ENCODE measurements at regions not wholly inside any gene's neighbourhood (a gene's known extent, or its start where the extent isn't known, plus 50 kb on each side); places are given as distances from the start of the nearest gene placed in this dataset.

- intact Hi-C loops (cut with micrococcal nuclease), result no loop called here
- H4K20me1 ChIP-seq (ENCODE audit: insufficient read depth), result no peaks in the 10 kb centered on the region
- peaks cover 18 to 31% of the 10 kb centered on the region in 2 experiments; a peak in 2 of 4 replicates for H3K9me3 ChIP-seq (ENCODE audit: control insufficient read depth in 1 of 2, insufficient read depth in 1 of 2, low read depth in 1 of 2, low read length in 2 of 2)
- no peak overlapping the region for H3K4me2 ChIP-seq (ENCODE audit: low read length)
- no TSS peak for BruUV-seq (replicated peaks)
- RAD21 ChIA-PET (ENCODE audit: low non-redundant PET in 1 of 2, low total read pairs in 2 of 2, uncharacterized antibody in 2 of 2, unreplicated experiment in 2 of 2), result no interaction called here
- no peak overlapping the region for H3K4me3 ChIP-seq (replicated peaks in 1 of 2; ENCODE audit: low read depth in 1 of 2, low read length in 2 of 2)
- H3K36me3 ChIP-seq (ENCODE audit: control insufficient read depth in 1 of 2, insufficient read depth in 2 of 2, low read length in 2 of 2), result no peaks in the 10 kb centered on the region
- POLR2A ChIA-PET, result no interaction called here
- DNase-seq (ENCODE audit: low read depth, low spot score) (no peak), ATAC-seq (no peak)
- no peak for TF ChIP-seq TCF7L2 (IDR thresholded peaks at IDR 0.05; ENCODE audit: borderline replicate concordance, extremely low read depth, insufficient read depth, insufficient read length)
- TF ChIP-seq SIN3A (IDR thresholded peaks at IDR 0.05; ENCODE audit: low read depth), result no peak
- no peak for TF ChIP-seq MAX (IDR thresholded peaks at IDR 0.05)
- no peak for TF ChIP-seq ZBTB33 (IDR thresholded peaks at IDR 0.05; ENCODE audit: extremely low read depth, insufficient replicate concordance, low read length)
- no peak for TF ChIP-seq POLR2A (IDR thresholded peaks at IDR 0.05; ENCODE audit: borderline replicate concordance, extremely low read depth, insufficient read depth, insufficient read length)
- TF ChIP-seq REST (IDR thresholded peaks at IDR 0.05; ENCODE audit: low read depth), result no peak
- TF ChIP-seq EZH2phosphoT487 (IDR thresholded peaks at IDR 0.05; ENCODE audit: borderline replicate concordance), result no peak
- no peak for TF ChIP-seq ATF3 (IDR thresholded peaks at IDR 0.05)
- no peak for TF ChIP-seq POLR2AphosphoS5 (IDR thresholded peaks at IDR 0.05; ENCODE audit: low read depth, low read length)
- no peak for TF ChIP-seq CEBPB (IDR thresholded peaks at IDR 0.05; ENCODE audit: low read depth)
- TF ChIP-seq CTCF (IDR thresholded peaks at IDR 0.05 in 2 of 3, conservative IDR thresholded peaks at IDR 0.05 in 1 of 3; ENCODE audit: borderline replicate concordance in 1 of 3, insufficient read depth in 1 of 3, low read depth in 2 of 3, low read length in 2 of 3), result no peak
- TF ChIP-seq EZH2 (IDR thresholded peaks at IDR 0.05), result no peak
- TF ChIP-seq SRF (IDR thresholded peaks at IDR 0.05; ENCODE audit: low read depth), result no peak
- no peak for TF ChIP-seq JUND (IDR thresholded peaks at IDR 0.05)
- no peak for TF ChIP-seq ZNF274 (IDR thresholded peaks at IDR 0.05; ENCODE audit: low read depth, low read length)
- no peak for TF ChIP-seq EGR1 (IDR thresholded peaks at IDR 0.05; ENCODE audit: low read depth)
- no peak for TF ChIP-seq SP1 (IDR thresholded peaks at IDR 0.05; ENCODE audit: low read depth)
- no peak for TF ChIP-seq CBX3 (IDR thresholded peaks at IDR 0.05; ENCODE audit: low read depth)
- H3K9me2 ChIP-seq (ENCODE audit: insufficient read depth), result no peaks in the 10 kb centered on the region
- no peak overlapping the region for H3K27ac ChIP-seq (ENCODE audit: low read depth, low read length)
- CTCF ChIA-PET, result no interaction called here
- H3K27me3 ChIP-seq (ENCODE audit: insufficient read depth, low read length), result no peaks in the 10 kb centered on the region
- H3K4me1 ChIP-seq (ENCODE audit: control insufficient read depth in 1 of 2, insufficient read depth in 2 of 2, low read length in 2 of 2), result no peaks in the 10 kb centered on the region
- no peaks in the 10 kb centered on the region for H3K79me2 ChIP-seq (ENCODE audit: insufficient read depth, low read length)
- no peak overlapping the region for H2AFZ ChIP-seq (ENCODE audit: low read depth, low read length, poor library complexity, severe bottlenecking)
- H3K9ac ChIP-seq (ENCODE audit: low read length), result no peak overlapping the region
Measured at GRCh38 chr18:52131845-52132244, 208.2 kb upstream of the DCC start.

All from HCT116 (cell line).